HG03457 (cell line): ENCODE measurements at regions not wholly inside any gene's neighbourhood (a gene's known extent, or its start where the extent isn't known, plus 50 kb on each side); places are given as distances from the start of the nearest gene placed in this dataset.
A peak's percentile ranks its signal among the peaks of the same experiment; 100 is the strongest.
"Not testable (repeated sequence)": the region's sequence is repeated elsewhere in the genome, so short reads cannot be mapped to it uniquely, and the experiment has no call there.

ENCODE experiments used
- ATAC-seq: cut with Tn5 transposase; IDR thresholded peaks from one replicate; pipeline ENCODE4 v1.9.1; 2021; ENCODE audit warnings: moderate number of reproducible peaks; ENCODE audit not compliant: unreplicated experiment

DNA sequence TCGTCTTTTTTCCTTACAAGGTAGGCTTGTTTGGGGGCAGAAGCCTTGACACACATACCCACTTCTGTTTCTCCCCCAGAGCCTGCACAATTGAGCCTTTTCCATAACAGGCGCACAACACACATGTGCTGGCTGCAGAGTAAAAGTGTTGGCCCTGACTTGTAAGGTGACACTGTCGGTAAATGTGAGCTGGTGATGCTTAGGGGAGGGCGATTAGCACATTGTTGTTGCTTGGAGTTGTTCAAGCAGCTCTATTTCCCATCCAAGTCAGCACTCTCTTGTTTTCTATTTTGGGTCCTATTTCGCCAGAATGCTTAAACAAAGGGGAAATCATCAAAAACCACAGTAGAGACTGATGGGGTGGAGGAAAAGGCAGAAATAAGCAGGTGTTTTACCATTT, 51.9 kb upstream of the PTPRJ start:
- no peak for ATAC-seq

DNA sequence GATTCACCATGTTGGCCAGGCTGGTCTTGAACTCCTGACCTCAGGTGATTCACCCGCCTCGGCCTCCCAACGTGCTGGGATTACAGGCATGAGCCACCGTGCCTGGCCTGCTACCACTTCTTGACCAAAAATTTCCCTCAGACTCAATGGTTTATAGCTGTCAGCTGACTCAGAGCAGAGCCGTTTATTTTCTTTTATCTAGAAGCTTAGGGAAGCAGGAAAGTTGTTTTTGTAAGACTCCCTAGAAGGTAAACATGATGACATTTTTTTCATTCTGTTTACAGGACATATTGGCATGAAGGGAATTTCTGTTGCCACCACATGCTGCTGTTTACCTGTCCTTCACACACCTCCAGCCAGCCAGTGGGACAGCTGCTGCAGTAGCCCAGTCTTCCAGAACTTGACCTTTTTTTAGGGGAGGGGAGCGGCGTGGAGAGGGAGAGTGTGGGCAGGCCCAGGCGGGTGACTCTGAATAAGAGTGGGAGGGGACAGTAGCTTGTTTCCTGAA, 56.1 kb upstream of the PTPRJ start:
- no peak for ATAC-seq

DNA sequence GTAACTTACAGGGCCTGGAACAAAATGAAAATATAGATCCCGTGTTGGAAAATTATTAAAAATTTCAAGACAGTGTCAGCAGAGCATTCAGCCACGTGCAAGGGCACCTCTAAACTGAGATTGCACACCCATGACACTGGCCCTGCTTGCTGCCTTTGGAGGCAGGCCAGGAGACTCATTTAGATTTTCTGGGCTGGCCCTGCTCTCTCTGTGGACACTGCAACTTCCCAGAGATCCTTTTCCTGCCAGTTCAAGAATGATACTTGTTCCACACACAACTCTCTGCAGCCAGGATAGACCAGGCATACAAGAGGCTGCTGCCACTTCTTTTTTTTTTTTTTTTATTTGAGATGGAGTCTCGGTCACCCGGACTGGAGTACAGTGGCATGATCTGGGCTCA, 56.7 kb upstream of the PTPRJ start:
- no peak for ATAC-seq

DNA sequence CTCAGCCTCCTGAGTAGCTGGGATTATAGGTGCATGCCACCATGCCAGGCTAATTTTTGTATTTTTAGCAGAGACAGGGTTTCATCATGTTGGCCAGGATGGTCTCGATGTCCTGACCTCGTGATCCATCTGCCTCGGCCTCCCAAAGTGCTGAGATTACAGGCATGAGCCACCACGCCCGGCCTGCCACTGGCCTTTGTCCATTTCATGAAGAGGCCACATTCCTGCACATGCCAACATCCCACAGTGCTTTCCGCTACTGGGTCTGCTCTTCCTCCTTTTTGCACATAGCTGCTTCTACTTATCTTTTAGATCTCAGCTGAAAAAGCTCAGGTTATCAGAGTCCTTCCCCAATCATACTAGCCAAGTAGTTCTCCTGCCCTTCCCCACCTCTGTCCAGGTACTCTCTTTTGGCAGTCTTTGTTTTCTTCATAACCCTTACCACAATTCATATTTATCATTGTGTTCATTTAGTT, 59.2 kb upstream of the PTPRJ start:
- ATAC-seq, result not testable (repeated sequence)

DNA sequence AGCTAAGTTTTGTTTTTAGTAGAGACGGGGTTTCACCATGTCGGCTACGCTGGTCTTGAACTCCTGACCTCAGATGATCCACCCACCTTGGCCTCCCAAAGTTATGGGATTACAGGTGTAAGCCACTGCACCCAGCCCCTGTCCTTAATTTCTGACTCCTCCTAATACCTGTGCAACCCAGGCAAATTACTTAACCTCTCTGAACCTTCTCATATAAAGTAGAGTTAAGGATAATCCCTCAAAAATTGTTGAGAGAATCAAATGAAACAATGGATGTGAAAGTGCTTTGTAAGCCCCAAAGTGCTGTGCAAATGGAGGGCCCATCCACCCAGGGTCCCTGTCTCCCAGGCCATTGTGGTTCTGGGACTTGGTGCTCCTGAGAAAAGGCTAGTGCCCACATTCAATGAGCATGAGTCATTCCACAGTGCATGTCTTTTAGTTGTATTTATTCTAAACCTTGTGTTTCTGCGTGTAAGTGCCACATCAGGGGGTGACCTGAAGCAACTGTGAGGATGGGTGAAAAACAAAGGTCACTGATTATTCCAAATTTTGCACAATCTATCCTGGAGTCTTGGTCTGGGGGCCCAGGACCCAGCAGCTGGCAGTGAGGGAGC, 61.4 kb upstream of the PTPRJ start:
- no peak for ATAC-seq

DNA sequence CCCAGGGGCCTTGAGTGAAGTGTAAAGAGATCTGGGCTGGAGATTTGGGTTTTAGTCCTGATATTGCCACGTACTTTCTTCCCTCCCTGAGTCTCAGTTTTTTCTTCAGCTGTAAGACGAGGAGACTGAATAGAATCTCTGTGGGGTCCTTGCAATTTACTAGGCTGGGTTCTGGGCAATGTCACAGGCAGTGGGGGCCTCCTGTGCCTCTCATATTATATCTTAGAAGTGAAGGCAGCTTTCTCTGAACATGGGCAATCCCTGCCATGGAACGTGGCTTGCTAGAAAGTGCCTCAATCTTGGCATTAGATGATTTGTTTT, 62.0 kb upstream of the PTPRJ start:
- no peak for ATAC-seq

DNA sequence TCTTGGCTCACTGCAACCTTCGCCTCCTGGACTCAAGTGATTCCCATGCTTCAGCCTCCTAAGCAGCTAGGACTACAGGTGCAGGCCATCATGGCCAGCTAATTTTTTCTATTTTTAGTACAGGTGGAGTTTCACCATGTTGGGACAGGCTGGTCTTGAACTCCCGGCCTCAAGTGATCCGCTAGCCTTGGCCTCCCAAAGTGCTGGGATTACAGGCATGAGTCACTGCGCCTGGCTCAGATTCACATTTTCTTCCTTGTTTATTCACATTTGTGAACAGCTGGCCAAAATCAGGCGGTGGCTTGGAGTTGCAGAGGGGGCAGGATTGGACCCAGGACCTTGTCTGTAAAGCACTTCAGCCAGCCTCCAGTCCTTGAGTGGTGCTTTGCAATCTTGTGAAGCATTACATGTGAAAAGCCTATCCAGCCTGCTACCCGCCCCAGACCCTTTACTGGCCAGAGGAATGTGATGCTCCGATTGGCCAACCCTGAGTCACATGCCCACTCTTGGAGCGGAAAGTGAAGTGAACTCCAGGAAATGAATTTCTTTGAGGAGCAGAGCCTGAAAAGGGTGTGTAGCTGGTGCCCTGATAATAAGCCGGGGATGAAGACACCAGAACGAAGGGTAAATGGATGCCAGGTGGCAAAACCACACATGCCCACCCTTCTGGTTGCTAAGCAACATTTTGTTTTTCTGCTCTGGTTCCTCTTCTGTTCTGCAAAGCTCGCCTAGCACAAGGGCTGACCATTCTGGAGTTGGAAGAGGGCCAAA, 62.6 kb upstream of the PTPRJ start:
- no peak for ATAC-seq

DNA sequence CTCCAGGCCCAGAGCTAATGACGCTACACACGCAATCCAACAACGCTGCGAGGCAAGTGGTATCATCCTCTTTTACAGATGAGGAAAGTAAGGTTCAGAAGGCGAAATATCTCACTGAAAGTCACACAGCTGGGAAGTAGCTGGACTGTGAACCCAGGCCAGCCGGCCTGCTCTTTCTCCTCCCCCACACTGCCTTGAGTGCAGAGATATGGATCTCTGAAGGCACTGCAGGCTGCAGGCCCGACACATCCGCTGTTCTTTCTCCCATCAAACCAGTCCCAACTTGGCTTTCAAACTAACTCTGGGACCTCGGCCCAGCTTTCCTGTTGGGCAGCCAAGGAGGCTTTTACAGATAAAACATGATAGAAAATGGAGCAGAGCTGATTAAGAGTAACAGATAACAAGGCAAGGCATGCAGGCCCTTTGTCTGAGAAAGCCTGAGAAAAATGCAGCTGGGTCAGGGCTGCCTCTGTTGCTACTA, 64.0 kb upstream of the PTPRJ start:
- ATAC-seq, result no peak

DNA sequence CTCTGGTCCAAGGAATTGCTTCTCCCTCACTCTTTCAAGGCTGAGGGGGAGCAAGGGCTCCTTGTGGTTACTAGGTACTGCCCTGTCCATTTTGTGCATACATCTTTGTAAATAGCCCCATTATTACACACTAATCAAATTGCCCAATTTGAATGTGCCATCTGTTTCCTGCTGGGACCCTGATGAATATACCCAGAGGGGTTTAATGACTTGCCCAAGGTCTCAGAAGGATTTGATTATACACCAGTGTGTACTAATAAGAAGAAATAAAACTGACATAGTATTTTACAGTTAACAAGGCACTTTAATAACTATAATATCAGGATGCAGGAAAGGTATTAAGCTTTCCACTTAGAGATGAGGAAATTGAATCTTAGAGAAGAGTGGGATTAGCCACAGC, 64.6 kb upstream of the PTPRJ start:
- no peak for ATAC-seq

DNA sequence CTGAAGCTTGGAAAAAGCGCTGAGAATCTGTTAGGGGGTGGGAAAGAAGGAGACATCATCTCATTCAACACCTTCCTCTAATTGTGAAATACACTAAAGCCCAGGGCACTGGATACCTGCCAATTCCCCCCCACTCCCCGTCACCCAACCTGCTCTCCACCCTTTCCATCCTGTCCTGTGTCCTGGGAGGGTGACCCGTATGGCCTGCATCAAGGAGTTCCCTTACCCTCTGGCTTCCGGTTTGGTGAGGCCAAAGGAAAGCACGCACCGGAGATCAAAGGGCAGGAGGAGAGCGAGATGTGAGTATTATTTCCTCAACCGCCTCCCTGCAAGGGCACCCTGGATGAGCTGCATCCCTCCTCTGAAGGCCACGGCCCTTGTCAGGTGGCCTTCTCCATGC, 65.0 kb upstream of the PTPRJ start:
- no peak for ATAC-seq

DNA sequence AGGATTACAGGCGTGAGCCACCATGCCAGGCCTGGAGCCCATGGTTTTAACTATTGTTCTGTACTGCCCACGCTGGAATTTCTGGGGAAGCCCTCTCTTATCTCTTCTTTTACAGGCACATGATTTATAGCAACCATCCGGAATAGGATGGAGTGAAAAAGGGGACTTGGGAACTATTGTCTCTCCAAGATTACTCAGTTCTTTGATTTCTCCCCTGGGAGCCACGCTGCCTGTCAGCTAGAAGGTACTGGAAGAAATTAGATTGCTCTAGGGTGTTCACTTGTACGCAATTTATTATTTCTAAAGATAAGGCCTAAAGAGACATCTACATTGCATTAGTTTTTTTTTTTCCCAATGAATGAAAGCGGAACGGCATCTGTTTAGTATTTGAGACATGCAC, 65.6 kb upstream of the PTPRJ start:
- no peak for ATAC-seq

DNA sequence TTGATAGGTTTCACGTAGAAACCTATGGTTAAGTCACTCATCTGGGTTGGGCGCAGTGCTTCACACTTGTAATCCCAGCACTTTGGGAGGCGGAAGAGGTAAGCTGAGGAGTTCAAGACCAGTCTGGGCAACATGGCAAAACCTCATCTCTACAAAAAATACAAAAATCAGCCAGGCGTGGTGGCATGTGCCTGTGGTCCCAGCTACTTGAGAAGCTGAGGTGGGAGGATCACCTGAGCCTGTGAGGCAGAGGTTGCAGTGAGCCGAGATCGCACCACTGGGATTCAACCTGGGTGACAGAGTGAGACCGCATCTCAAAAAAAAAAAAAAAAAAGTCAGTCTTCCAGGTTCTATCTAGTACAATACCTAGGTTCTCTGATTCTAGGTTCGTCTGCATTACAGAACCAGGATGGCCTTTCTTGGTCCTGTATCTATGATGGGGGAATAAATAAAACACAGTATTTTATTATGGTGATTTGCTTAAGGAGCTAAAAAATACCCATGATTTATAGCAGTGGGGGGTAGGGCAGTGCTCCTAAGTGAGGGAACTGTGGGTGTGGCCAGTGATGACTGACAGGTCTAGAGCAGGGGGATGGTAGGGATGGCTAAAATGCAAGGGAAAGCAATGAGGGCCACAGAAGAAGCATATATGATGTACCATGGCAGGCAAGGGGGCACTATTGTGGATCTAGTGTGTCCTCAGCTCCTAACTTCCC, 65.5 kb upstream of the NUP160 start:
- no peak for ATAC-seq

DNA sequence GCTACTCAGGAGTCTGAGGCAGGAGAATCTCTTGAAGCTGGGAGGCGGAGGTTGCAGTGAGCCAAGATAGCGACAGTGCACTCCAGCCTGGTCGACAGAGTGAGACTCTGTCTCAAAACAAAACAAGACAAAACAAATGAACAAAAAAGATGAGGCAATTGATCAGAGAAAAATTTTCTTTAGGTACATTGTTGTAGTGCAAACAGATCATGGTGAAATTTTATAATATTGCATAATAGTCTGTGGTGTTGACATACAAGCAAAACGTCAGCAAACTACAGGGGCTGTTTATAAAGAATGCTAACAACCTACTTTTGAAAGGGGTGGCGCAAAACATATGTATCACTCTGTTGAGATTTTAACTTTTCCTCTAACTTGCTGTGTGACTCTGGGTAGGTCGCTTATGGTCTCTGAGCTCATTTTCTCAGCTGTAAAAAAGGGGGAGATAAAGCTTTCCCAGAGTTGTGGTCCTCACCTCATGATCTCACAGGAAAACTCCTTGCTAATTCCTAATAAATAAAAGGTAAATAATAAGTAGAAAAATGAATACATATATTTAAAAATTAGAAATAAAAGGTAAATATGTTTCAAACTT, 64.8 kb upstream of the NUP160 start:
- ATAC-seq, result no peak

DNA sequence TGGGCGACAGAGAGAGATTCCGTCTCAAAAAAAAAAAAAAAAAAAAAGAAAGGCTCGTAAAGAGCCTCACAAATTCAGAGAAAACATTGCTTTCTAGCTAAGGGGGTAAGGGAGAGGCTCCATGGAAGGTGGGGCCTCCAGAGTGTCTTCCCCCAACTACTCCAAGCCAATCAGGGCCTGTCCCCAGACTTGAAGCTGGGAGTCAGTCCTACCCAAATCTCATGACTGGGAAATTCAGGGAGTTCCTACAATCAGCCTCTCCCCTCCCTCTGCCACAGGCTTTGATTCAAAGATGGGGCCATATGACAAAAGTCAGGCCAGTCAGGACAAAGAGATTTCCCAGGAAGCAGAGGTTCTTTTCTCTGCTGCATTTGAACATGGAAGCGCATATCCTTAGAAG, 63.0 kb upstream of the NUP160 start:
- ATAC-seq, result no peak

DNA sequence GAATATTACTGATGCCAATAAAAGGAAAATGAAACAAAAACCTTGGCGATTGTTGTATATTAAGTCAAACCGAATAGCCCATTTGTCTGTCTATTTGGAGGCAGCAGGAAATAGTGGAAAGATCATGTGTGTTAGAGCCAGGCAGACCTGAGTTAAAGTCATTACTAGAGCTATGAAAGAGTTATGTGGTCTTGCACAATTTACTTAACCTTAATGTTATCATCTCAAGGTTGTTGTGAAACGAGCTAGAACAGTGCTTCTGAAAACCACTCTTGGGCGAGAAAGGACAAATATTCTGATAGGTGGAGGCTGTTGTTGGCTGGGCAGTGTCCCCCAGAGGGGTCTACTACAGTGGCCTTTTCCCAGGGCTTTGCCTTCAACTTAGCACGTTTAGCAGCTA, 60.0 kb upstream of the NUP160 start:
- ATAC-seq, result no peak

DNA sequence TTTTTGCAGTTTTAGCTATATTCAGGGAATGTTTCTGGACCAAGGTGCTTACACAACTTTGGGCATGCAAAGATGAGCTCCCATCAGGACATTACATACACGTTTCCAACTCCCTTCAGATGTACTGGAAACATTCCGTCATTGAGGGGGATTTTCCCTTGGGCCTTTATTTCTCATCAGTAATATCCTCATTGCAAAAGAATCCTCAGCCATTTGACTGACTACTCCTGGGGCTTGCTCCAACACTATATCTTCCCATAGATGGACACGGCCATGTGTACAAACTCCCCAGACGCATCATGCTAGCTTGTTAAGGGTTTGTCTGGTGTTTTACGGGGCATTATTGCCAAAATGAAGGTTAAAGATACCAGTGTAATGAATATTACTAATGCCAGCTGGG, 59.3 kb upstream of the NUP160 start:
- no peak for ATAC-seq

DNA sequence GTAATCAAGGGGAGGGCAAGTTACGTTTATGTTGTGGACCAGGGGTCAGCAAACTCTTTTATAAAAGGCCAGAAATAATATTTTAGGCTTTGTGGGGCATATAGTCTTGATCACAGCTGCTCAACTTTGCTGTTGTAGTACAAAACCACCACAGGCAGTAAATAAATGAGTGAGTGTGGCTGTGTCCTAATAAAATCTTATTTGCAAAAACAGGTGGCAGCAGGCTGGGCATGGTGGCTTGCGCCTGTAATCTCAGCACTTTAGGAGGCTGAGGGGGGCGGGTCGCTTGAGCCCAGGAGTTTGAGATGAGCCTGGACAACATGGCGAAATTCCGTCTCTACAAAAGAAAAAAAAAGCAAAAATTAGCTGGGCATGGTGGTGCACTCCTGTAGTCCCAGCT, 57.9 kb upstream of the NUP160 start:
- no peak for ATAC-seq

DNA sequence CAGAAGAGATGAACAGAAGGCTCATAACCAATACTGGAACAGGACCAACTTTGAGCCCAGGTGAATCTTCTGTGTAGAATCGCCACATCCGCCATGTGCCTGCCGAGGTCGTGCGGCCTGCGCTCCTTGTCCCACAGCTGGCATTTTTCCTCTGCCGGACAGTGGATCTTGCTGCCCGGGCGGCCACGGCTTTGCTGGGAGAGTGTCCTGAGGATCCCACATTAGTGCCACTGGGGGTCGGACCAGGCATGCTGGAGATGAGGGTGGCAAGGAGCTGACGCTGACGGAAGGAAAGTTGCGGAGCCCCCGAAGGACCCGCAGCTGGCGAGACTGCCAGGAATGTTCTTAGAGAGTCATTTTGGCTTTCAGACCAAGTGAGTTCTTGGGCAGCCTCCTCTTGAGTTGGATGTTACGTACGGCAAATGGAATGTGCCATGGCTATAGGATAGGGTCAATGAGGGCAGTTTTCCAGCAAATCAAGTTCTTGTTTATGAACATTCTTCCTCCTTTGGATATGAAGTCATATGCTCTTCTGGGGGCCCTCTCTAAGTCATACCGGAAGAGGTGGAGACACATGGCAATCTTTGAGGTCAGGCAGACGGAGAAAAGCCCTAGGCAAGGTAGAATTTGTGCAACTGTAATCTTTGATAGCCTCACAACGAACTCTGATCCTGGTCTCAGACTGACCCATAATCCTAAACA, 57.4 kb upstream of the NUP160 start:
- no peak for ATAC-seq

DNA sequence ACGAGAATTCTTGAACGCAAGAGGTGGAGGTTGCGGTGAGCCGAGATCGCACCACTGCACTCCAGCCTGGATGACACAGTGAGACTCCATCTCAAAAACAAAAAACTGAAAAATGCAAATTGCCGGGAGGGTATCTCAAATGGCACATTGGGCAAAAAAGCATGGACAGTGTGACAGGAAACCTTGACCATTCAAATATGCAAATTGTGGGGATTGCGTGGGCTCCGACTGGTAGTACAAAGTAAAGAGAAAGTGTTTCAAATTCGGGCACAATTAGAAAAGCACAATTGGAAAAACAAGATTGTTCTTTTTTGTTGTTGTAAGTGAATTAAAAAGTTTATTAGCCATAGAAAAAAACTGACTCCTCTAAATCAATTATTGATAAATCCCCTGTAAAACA, 56.7 kb upstream of the NUP160 start:
- no peak for ATAC-seq

DNA sequence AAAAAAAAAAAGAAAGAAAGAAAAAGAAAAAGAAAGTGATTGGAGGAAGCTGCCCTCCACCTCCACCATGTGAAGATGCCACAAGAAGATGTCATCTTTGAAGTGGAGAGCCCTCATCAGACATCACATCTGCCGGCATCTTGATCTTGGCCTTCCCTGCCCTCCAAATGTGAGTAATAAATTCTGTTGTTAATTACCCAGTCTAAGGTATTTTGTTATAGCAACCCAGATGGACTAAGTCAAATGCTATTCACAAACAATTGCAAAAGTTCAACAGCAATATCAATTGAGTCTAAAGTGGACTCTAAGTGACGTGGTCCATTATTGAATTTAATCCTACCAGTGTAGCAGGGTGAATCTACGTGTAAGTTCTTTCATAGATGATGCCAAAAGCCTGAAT, 55.9 kb upstream of the NUP160 start:
- no peak for ATAC-seq

DNA sequence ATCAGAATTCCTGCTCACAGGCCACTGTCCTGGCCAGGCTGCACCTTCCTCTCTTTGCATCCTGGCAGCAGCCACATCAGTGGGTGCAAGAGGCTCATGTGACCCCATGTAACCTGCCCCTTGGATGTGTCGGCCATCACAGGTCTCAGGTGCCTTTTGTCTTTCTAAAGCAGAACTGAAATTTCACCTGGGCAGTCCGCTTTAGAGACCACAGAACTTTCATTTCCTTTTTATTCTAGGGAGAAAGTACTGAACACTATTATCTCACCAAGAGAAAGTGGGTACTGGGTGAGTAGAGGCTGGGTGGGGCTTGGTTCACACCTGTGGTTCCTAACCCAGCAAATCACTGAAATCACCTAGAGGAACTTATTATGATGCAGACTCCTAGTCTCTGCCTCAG, 51.7 kb upstream of the NUP160 start:
- peak; percentile 97 for ATAC-seq
